Activated CD4-positive, alpha-beta T cell treated with anti-CD3 and anti-CD28 coated beads, Interleukin-2, amount 50 U/mL, for 1 hour (primary cell): ENCODE measurements at regions not wholly inside any gene's neighbourhood (a gene's known extent, or its start where the extent isn't known, plus 50 kb on each side); places are given as distances from the start of the nearest gene placed in this dataset.
A peak's percentile ranks its signal among the peaks of the same experiment; 100 is the strongest.
"Not testable (repeated sequence)": the region's sequence is repeated elsewhere in the genome, so short reads cannot be mapped to it uniquely, and the experiment has no call there.

Experiments used
- DNase-seq: peaks from one replicate; pipeline ENCODE4 v3.0.0-alpha.2; 2020

- no peak for DNase-seq
These were observed 89.1 kb upstream of the USP24 start for GRCh38 chr1:55304229-55304740.

- DNase-seq: no peak
These were observed 87.8 kb upstream of the USP24 start for GRCh38 chr1:55302972-55303371.

GRCh38 chr1:55301912-55302311 lies 86.7 kb upstream of the USP24 start:
- no peak for DNase-seq

GRCh38 chr1:55300975-55301374 lies 85.8 kb upstream of the USP24 start:
- DNase-seq: no peak

GRCh38 chr1:55298167-55298894 lies 83.2 kb upstream of the USP24 start:
- DNase-seq: no peak

- DNase-seq: not testable (repeated sequence)
These were observed 81.1 kb upstream of the USP24 start for GRCh38 chr1:55296247-55296646.

- DNase-seq: no peak
These were observed 74.5 kb upstream of the USP24 start for GRCh38 chr1:55289614-55290013.

GRCh38 chr1:55289042-55289441 lies 73.9 kb upstream of the USP24 start:
- DNase-seq: no peak

- DNase-seq: no peak
These were observed 73.1 kb upstream of the USP24 start for GRCh38 chr1:55288245-55288644.

- no peak for DNase-seq
These were observed 72.6 kb upstream of the USP24 start for GRCh38 chr1:55287723-55288122.

GRCh38 chr1:55286856-55287602 lies 71.9 kb upstream of the USP24 start:
- no peak for DNase-seq

GRCh38 chr1:55285834-55286233 lies 70.7 kb upstream of the USP24 start:
- DNase-seq: no peak

GRCh38 chr1:55284856-55285255 lies 69.7 kb upstream of the USP24 start:
- no peak for DNase-seq

GRCh38 chr1:55282058-55282457 lies 66.9 kb upstream of the USP24 start:
- no peak for DNase-seq

GRCh38 chr1:55280731-55281130 lies 65.6 kb upstream of the USP24 start:
- no peak for DNase-seq

GRCh38 chr1:55279627-55280026 lies 64.5 kb upstream of the USP24 start:
- no peak for DNase-seq

GRCh38 chr1:55278378-55278777 lies 63.2 kb upstream of the USP24 start:
- DNase-seq: no peak

- DNase-seq: peak; percentile 80
These were observed 62.4 kb upstream of the USP24 start for GRCh38 chr1:55277377-55278130.

- no peak for DNase-seq
These were observed 61.7 kb upstream of the USP24 start for GRCh38 chr1:55276671-55277376.

- no peak for DNase-seq
These were observed 60.8 kb upstream of the USP24 start for GRCh38 chr1:55275941-55276341.

- DNase-seq: no peak
These were observed 60.1 kb upstream of the USP24 start for GRCh38 chr1:55275151-55275748.

GRCh38 chr1:55272994-55273393 lies 57.8 kb upstream of the USP24 start:
- DNase-seq: no peak
